ENCODE measurements at regions not wholly inside any gene's neighbourhood (a gene's known extent, or its start where the extent isn't known, plus 50 kb on each side); places are given as distances from the start of the nearest gene placed in this dataset.

DNA sequence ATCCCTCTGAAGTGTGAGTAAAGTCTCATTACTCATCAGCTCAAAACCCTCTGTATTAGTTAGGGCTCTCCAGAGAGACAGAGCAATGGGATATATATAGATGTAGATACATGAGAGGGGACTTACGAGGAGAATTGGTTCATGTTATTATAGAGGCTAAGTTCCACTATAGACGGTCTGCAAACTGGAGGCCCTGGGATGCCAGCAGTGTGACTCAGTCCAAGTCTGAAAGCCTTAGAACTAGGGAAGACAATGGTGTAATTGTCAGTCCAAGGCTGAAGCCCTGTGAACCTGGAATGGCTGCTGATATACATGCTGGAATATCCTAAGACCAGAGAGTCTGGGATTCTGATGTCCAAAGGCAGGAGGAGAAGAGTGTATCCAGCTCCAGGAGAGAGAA, 57.3 kb upstream of the CEP83 start:
- in situ Hi-C loops (cut with HindIII; ENCODE audit: low pct_ligation_motif_present, low sequenced_read_pairs), result loop anchor here (25.0 kb wide), 1 partner anchor 380 kb away; the partner anchor contains the start of gene PLXNC1
- Histone ChIP-seq H3K36me3 (replicated peaks) (no peaks in the 10 kb centered on the region), H3K27me3 (replicated peaks) (no peaks in the 10 kb centered on the region), H3K4me3 (ENCODE audit: low read depth, low read length) (no peak overlapping the region), H3K27ac (no peak overlapping the region)
- TF ChIP-seq, protein P1, sequence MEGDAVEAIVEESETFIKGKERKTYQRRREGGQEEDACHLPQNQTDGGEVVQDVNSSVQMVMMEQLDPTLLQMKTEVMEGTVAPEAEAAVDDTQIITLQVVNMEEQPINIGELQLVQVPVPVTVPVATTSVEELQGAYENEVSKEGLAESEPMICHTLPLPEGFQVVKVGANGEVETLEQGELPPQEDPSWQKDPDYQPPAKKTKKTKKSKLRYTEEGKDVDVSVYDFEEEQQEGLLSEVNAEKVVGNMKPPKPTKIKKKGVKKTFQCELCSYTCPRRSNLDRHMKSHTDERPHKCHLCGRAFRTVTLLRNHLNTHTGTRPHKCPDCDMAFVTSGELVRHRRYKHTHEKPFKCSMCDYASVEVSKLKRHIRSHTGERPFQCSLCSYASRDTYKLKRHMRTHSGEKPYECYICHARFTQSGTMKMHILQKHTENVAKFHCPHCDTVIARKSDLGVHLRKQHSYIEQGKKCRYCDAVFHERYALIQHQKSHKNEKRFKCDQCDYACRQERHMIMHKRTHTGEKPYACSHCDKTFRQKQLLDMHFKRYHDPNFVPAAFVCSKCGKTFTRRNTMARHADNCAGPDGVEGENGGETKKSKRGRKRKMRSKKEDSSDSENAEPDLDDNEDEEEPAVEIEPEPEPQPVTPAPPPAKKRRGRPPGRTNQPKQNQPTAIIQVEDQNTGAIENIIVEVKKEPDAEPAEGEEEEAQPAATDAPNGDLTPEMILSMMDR (IDR thresholded peaks at IDR 0.05; ENCODE audit: low read depth, low read length, missing control alignments), result no peak
- peak; percentile 54 for DNase-seq

DNA sequence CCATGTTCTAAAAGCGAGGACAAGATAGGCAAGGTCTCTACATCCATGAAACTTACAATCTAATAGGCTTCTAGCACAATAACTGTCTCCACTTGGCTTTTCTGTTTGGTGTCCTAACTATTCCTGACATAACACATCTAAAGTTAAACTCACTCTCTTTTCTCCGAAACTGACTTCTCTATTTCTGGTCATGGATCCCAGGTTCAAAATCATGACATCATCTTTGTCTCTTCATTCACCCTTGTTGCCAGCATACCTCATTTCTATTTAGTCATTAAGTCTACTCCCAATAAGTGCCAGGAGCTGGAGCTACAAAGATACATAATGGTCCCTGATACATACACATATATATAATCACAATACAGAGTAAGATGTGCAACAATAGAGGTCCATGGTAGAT, 53.9 kb upstream of the CEP83 start:
- in situ Hi-C loops (cut with HindIII; ENCODE audit: low pct_ligation_motif_present, low sequenced_read_pairs), result loop anchor here (25.0 kb wide), 1 partner anchor 376 kb away; the partner anchor contains the start of gene PLXNC1
- no peak overlapping the region for H3K4me3 ChIP-seq (ENCODE audit: low read depth, low read length)
- H3K27ac ChIP-seq, result no peak overlapping the region
- H3K36me3 ChIP-seq (replicated peaks), result no peaks in the 10 kb centered on the region
- TF ChIP-seq, protein P1 (IDR thresholded peaks at IDR 0.05; ENCODE audit: low read depth, low read length, missing control alignments), result no peak
- no peaks in the 10 kb centered on the region for H3K27me3 ChIP-seq (replicated peaks)
- no peak for DNase-seq

DNA sequence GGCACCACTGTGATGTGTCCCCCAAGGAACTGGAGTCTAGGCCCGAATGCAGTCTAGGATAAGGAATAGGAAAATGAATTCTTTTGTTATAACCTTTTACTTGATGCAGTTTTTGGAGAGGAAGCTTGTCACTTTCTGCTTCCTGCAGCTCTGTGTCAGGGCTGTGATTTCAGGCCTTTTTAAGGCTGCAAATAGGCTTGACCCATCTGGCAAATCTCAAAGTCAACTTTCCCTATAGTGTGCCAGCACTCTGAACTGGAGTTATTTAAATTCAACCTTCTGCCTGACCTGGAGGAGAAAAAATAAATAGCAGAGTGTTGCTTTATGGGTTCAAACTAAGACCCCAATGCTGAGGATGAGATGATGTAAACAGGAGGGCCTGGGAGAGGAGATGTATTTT, 51.8 kb upstream of the CEP83 start:
- in situ Hi-C loops (cut with HindIII; ENCODE audit: low pct_ligation_motif_present, low sequenced_read_pairs), result loop anchor here (25.0 kb wide), 1 partner anchor 374 kb away; the partner anchor contains the start of gene PLXNC1

DNA sequence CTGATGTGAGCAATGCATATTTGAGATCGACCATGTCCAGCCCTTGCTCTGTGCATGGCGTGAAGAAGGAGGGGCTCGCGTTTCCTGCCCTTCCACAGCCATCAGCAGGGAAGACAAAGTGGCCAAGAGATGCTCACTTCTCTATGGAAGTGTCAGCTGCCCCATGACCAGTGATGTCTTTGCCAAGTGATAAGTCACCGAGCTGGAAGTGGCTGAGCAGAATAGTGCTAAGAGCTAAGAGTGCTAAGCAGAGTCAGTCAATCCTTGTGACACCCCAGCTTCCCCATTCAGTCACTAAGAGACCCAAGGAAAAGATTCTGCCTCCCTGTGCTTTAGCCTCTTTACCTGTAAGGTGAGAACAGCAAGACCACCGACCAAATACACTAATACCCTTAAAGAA, 50.5 kb upstream of the CEP83 start:
- in situ Hi-C loops (cut with HindIII; ENCODE audit: low pct_ligation_motif_present, low sequenced_read_pairs), result loop anchor here (25.0 kb wide), 1 partner anchor 373 kb away; the partner anchor contains the start of gene PLXNC1
- DNase-seq, result no peak
- TF ChIP-seq, protein P1 (IDR thresholded peaks at IDR 0.05; ENCODE audit: low read depth, low read length, missing control alignments), result no peak
- Histone ChIP-seq H3K36me3 (replicated peaks) (no peaks in the 10 kb centered on the region), H3K4me3 (ENCODE audit: low read depth, low read length) (no peak overlapping the region), H3K27me3 (replicated peaks) (no peaks in the 10 kb centered on the region), H3K27ac (no peak overlapping the region)

More for the DNA sequence above, 51.8 kb upstream of the CEP83 start:
- TF ChIP-seq, protein P1 (IDR thresholded peaks at IDR 0.05; ENCODE audit: low read depth, low read length, missing control alignments), result no peak
- Histone ChIP-seq H3K36me3 (replicated peaks) (no peaks in the 10 kb centered on the region), H3K4me3 (ENCODE audit: low read depth, low read length) (no peak overlapping the region), H3K27me3 (replicated peaks) (no peaks in the 10 kb centered on the region), H3K27ac (no peak overlapping the region)
- no peak for DNase-seq

Data from brain microvascular endothelial cell (primary cell).